CD14-positive monocyte (primary cell): ENCODE measurements at regions not wholly inside any gene's neighbourhood (a gene's known extent, or its start where the extent isn't known, plus 50 kb on each side); places are given as distances from the start of the nearest gene placed in this dataset.

Experiments
- DNase-seq, 3 donors: peaks; one replicate each; pipeline ENCODE4 v3.0.0-alpha.2; 2011 to 2022
- H2AFZ ChIP-seq: 2 replicates; pipeline ENCODE4 v1.6.0; 2012; ENCODE audit warnings: mild to moderate bottlenecking, low read depth, low read length, inconsistent platforms; ENCODE audit not compliant: insufficient read depth, poor library complexity, severe bottlenecking
- H3K27ac ChIP-seq, 2 donors: 1 replicate in 1 of 2; 2 replicates in 1 of 2; pipeline ENCODE4 v1.5.1; 2012 to 2013; ENCODE audit warnings: low read length in 2 of 2, control low read depth in 1 of 2, inconsistent platforms in 1 of 2, low read depth in 1 of 2, mild to moderate bottlenecking in 1 of 2
- H3K27me3 ChIP-seq, 2 donors: one replicate each; pipeline versions ENCODE4 v1.6.0 to v1.6.1; 2011 to 2013; ENCODE audit warnings: low read length in 2 of 2; ENCODE audit not compliant: control insufficient read depth in 2 of 2, insufficient read depth in 2 of 2
- H3K36me3 ChIP-seq, 2 donors: replicated peaks in 1 of 2; 1 replicate in 1 of 2; 2 replicates in 1 of 2; pipeline versions ENCODE4 v1.5.1 to v1.6.1; 2012 to 2013; ENCODE audit warnings: low read length in 2 of 2, control low read depth in 1 of 2, inconsistent platforms in 1 of 2, mild to moderate bottlenecking in 1 of 2; ENCODE audit not compliant: insufficient read depth in 2 of 2, control insufficient read depth in 1 of 2
- H3K4me1 ChIP-seq, 2 donors: 1 replicate in 1 of 2; 2 replicates in 1 of 2; pipeline versions ENCODE4 v1.5.1 to v1.6.1; 2012 to 2013; ENCODE audit warnings: low read length in 2 of 2, control low read depth in 1 of 2, inconsistent platforms in 1 of 2, mild to moderate bottlenecking in 1 of 2, moderate library complexity in 1 of 2; ENCODE audit not compliant: insufficient read depth in 2 of 2, control insufficient read depth in 1 of 2
- H3K4me2 ChIP-seq: replicated peaks from 2 replicates; pipeline ENCODE3; 2012; ENCODE audit warnings: low read length, moderate library complexity, mild to moderate bottlenecking; ENCODE audit not compliant: poor library complexity, severe bottlenecking; ENCODE audit errors: extremely low read depth
- H3K4me3 ChIP-seq, 3 experiments: fragments of 200-600 bp in 1 of 3; sonication (generic) in 1 of 3; replicated peaks in 1 of 3; 1 replicate in 2 of 3; 2 replicates in 1 of 3; pipeline ENCODE4 v1.5.1; 2011 to 2013; ENCODE audit warnings: low read length in 3 of 3, mild to moderate bottlenecking in 3 of 3, control low read depth in 2 of 3, low read depth in 2 of 3, inconsistent platforms in 1 of 3, moderate library complexity in 1 of 3
- H3K79me2 ChIP-seq: 2 replicates; pipeline ENCODE4 v1.6.0; 2012; ENCODE audit warnings: mild to moderate bottlenecking, control low read depth, inconsistent platforms, low read length, moderate library complexity; ENCODE audit not compliant: insufficient read depth
- H3K9ac ChIP-seq: 2 replicates; pipeline ENCODE4 v1.6.0; 2017; ENCODE audit warnings: low read length, mild to moderate bottlenecking; ENCODE audit not compliant: insufficient read depth, poor library complexity, severe bottlenecking
- H3K9me3 ChIP-seq, 2 donors: replicated peaks in 1 of 2; 1 replicate in 1 of 2; 2 replicates in 1 of 2; pipeline versions ENCODE4 v1.5.1 to v1.6.1; 2012 to 2013; ENCODE audit warnings: low read length in 2 of 2, control low read depth in 1 of 2; ENCODE audit not compliant: control insufficient read depth in 1 of 2, insufficient read depth in 1 of 2
- H4K20me1 ChIP-seq: 2 replicates; pipeline ENCODE4 v1.6.0; 2012; ENCODE audit warnings: mild to moderate bottlenecking, low read length, control low read depth, moderate library complexity; ENCODE audit not compliant: insufficient read depth
- H3K27ac Mint-ChIP-seq, 7 donors: one replicate each; pipeline ENCODE4 v1.8.0; 2020; ENCODE audit warnings: mild to moderate bottlenecking in 7 of 7, mixed read lengths in 7 of 7, moderate library complexity in 6 of 7, inconsistent platforms in 2 of 7
- H3K27me3 Mint-ChIP-seq, 3 donors: one replicate each; pipeline ENCODE4 v1.8.0; 2021 to 2022; ENCODE audit warnings: low read depth in 3 of 3, mild to moderate bottlenecking in 3 of 3, mixed read lengths in 3 of 3, moderate library complexity in 3 of 3, inconsistent platforms in 1 of 3
- H3K36me3 Mint-ChIP-seq, 2 donors: one replicate each; pipeline ENCODE4 v1.8.0; 2020; ENCODE audit warnings: mixed read lengths in 2 of 2, inconsistent platforms in 1 of 2, mild to moderate bottlenecking in 1 of 2
- H3K4me1 Mint-ChIP-seq: one replicate; pipeline ENCODE4 v1.8.0; 2020; ENCODE audit warnings: mild to moderate bottlenecking, mixed read lengths
- H3K4me3 Mint-ChIP-seq, 2 donors: one replicate each; pipeline ENCODE4 v1.8.0; 2020; ENCODE audit warnings: mild to moderate bottlenecking in 2 of 2, mixed read lengths in 2 of 2, moderate library complexity in 1 of 2
- H3K9me3 Mint-ChIP-seq, 7 donors: one replicate each; pipeline ENCODE4 v1.8.0; 2020 to 2022; ENCODE audit warnings: mixed read lengths in 7 of 7, mild to moderate bottlenecking in 6 of 7, moderate library complexity in 6 of 7, inconsistent platforms in 2 of 7
- WGBS: methylation state at CpG from one replicate; pipeline ENCODE4 v1.1.5; 2013; ENCODE audit warnings: missing lambda C conversion rate; ENCODE audit not compliant: insufficient coverage; 5-methylcytosine and 5-hydroxymethylcytosine counted together
- intact Hi-C, 2 donors: fragments of 100-400 bp; cut with micrococcal nuclease; formaldehyde crosslinking; loops; one replicate each; pipeline versions ENCODE4 v1.15.0 to v1.15.1; 2023
- TF ChIP-seq, protein P1 (sequence below): fragments of 200-600 bp; IDR thresholded peaks from one replicate; pipeline ENCODE4 v1.8.0; 2022; ENCODE audit warnings: antibody characterized with exemption, mild to moderate bottlenecking

DNA sequence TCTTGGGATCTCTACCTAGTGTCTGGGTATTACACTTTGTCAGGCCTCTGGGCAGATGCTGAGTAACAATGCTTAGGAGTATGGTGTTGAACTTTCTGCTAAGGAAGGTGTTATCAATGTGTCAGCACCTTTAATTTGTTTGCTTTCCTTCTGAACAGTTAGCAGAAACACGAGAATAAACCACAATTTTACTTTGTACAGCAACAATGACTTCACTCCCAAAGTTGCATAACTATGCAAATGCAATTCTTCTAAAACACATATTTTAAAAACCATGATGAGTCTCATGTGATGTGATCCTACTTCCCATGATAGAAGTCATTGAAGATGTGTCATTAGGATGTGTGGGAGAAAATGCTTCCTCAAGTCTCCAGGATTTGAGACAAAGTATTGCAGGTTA is 155.0 kb downstream of the POSTN start:
- no peak overlapping the region for H2AFZ ChIP-seq
- intact Hi-C loops = no loop called here
- no peaks in the 10 kb centered on the region for H3K27me3 ChIP-seq
- Mint-ChIP-seq H3K27ac (no peak overlapping the region), H3K36me3 (no peaks in the 10 kb centered on the region), H3K4me1 (no peaks in the 10 kb centered on the region), H3K27me3 (no peaks in the 10 kb centered on the region), H3K4me3 (no peak overlapping the region), H3K9me3 (peaks cover 2 to 14% (median 6%) of the 10 kb centered on the region in 7 donors)
- no peak overlapping the region for H3K4me2 ChIP-seq
- no peak for DNase-seq
- peaks cover 7 to 16% of the 10 kb centered on the region in 2 donors for H3K9me3 ChIP-seq
- no peaks in the 10 kb centered on the region for H4K20me1 ChIP-seq
- H3K9ac ChIP-seq = no peak overlapping the region
- 50% methylated on average over 1 of the region's 1 CpG for WGBS
- no peaks in the 10 kb centered on the region for H3K4me1 ChIP-seq
- no peak overlapping the region for H3K27ac ChIP-seq
- no peaks in the 10 kb centered on the region for H3K36me3 ChIP-seq
- no peaks in the 10 kb centered on the region for H3K79me2 ChIP-seq
- no peak overlapping the region for H3K4me3 ChIP-seq
- TF ChIP-seq, protein P1, sequence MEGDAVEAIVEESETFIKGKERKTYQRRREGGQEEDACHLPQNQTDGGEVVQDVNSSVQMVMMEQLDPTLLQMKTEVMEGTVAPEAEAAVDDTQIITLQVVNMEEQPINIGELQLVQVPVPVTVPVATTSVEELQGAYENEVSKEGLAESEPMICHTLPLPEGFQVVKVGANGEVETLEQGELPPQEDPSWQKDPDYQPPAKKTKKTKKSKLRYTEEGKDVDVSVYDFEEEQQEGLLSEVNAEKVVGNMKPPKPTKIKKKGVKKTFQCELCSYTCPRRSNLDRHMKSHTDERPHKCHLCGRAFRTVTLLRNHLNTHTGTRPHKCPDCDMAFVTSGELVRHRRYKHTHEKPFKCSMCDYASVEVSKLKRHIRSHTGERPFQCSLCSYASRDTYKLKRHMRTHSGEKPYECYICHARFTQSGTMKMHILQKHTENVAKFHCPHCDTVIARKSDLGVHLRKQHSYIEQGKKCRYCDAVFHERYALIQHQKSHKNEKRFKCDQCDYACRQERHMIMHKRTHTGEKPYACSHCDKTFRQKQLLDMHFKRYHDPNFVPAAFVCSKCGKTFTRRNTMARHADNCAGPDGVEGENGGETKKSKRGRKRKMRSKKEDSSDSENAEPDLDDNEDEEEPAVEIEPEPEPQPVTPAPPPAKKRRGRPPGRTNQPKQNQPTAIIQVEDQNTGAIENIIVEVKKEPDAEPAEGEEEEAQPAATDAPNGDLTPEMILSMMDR = no peak

DNA sequence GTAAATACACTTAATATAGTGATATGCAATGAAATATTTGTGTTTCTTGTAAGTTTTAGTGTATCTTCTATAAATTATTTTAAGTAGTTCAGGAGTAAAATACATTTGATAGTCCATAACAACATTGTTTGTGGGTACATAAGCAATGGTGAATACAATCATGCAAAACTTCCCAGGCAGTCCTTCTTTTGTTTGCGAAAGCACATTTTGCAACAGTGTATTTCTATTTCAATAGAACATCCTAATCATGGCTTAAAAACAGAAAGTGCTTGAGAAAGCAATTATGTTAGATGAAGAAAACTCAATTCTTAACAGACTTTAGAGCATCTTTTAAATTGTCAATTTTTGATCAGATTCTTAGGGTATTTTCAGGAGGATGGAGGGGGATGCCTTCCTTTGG is 155.6 kb downstream of the POSTN start:
- H3K9ac ChIP-seq = no peak overlapping the region
- no peaks in the 10 kb centered on the region for H3K36me3 ChIP-seq
- H3K4me2 ChIP-seq = no peak overlapping the region
- no peak overlapping the region for H3K4me3 Mint-ChIP-seq
- H3K4me1 ChIP-seq = no peaks in the 10 kb centered on the region
- peaks cover 7 to 16% of the 10 kb centered on the region in 2 donors for H3K9me3 ChIP-seq
- TF ChIP-seq, protein P1 = no peak
- H3K27me3 ChIP-seq = no peaks in the 10 kb centered on the region
- H3K9me3 Mint-ChIP-seq = peaks cover 2 to 14% (median 6%) of the 10 kb centered on the region in 7 donors
- no peaks in the 10 kb centered on the region for H3K36me3 Mint-ChIP-seq
- no peak for DNase-seq
- H2AFZ ChIP-seq = no peak overlapping the region
- no peak overlapping the region for H3K4me3 ChIP-seq
- no peaks in the 10 kb centered on the region for H4K20me1 ChIP-seq
- H3K27ac Mint-ChIP-seq = no peak overlapping the region
- no peaks in the 10 kb centered on the region for H3K79me2 ChIP-seq
- no peak overlapping the region for H3K27ac ChIP-seq
- no peaks in the 10 kb centered on the region for H3K27me3 Mint-ChIP-seq
- WGBS = no CpG with 5 or more reads among the region's 1 CpG
- intact Hi-C loops = no loop called here
- H3K4me1 Mint-ChIP-seq = no peaks in the 10 kb centered on the region
